ENCODE measurements at regions not wholly inside any gene's neighbourhood (a gene's known extent, or its start where the extent isn't known, plus 50 kb on each side); places are given as distances from the start of the nearest gene placed in this dataset.

GRCh38 chr14:54098536-54098935 lies 141.9 kb upstream of the BMP4 start:
- DNase-seq, result no peak

- DNase-seq, result no peak
Observed at GRCh38 chr14:54102051-54102456, 145.4 kb upstream of the BMP4 start.

GRCh38 chr14:54102530-54102929 lies 145.9 kb upstream of the BMP4 start:
- DNase-seq, result no peak

- no peak for DNase-seq
Observed at GRCh38 chr14:54104601-54105145, 148.0 kb upstream of the BMP4 start.

GRCh38 chr14:54105406-54105805 lies 148.8 kb upstream of the BMP4 start:
- no peak for DNase-seq

- no peak for DNase-seq
Observed at GRCh38 chr14:54105898-54106297, 149.3 kb upstream of the BMP4 start.

- no peak for DNase-seq
Observed at GRCh38 chr14:54106661-54107377, 150.2 kb upstream of the BMP4 start.

GRCh38 chr14:54108481-54109471 lies 152.2 kb upstream of the BMP4 start:
- DNase-seq, result no peak

GRCh38 chr14:54109521-54110120 lies 153.0 kb upstream of the BMP4 start:
- DNase-seq, result no peak

GRCh38 chr14:54114941-54115340 lies 158.3 kb upstream of the BMP4 start:
- DNase-seq, result no peak

GRCh38 chr14:54116198-54116885 lies 159.7 kb upstream of the BMP4 start:
- DNase-seq, result no peak

GRCh38 chr14:54116972-54117371 lies 160.3 kb upstream of the BMP4 start:
- no peak for DNase-seq

- DNase-seq, result no peak
Observed at GRCh38 chr14:54117396-54117795, 160.8 kb upstream of the BMP4 start.

- no peak for DNase-seq
Observed at GRCh38 chr14:54117924-54118323, 161.3 kb upstream of the BMP4 start.

GRCh38 chr14:54120260-54120659 lies 163.6 kb upstream of the BMP4 start:
- no peak for DNase-seq

GRCh38 chr14:54121466-54122027 lies 164.9 kb upstream of the BMP4 start:
- no peak for DNase-seq

GRCh38 chr14:54123841-54124240 lies 167.2 kb upstream of the BMP4 start:
- DNase-seq, result no peak

- no peak for DNase-seq
Observed at GRCh38 chr14:54125109-54125508, 168.5 kb upstream of the BMP4 start.

- no peak for DNase-seq
Observed at GRCh38 chr14:54126947-54127346, 170.3 kb upstream of the BMP4 start.

- DNase-seq, result no peak
Observed at GRCh38 chr14:54127526-54127925, 170.9 kb upstream of the BMP4 start.

- no peak for DNase-seq
Observed at GRCh38 chr14:54129850-54130640, 173.4 kb upstream of the BMP4 start.

All from CD4-positive, alpha-beta T cell treated with Interferon gamma for 1 hour (primary cell).